HG03460 (cell line): ENCODE measurements at regions not wholly inside any gene's neighbourhood (a gene's known extent, or its start where the extent isn't known, plus 50 kb on each side); places are given as distances from the start of the nearest gene placed in this dataset.

Source experiments
- ATAC-seq: cut with Tn5 transposase; IDR thresholded peaks from one replicate; pipeline ENCODE4 v1.9.1; 2021; ENCODE audit not compliant: unreplicated experiment

GRCh38 chr3:81291586-81291985, 469.9 kb downstream of the GBE1 start:
- ATAC-seq, result no peak

DNA sequence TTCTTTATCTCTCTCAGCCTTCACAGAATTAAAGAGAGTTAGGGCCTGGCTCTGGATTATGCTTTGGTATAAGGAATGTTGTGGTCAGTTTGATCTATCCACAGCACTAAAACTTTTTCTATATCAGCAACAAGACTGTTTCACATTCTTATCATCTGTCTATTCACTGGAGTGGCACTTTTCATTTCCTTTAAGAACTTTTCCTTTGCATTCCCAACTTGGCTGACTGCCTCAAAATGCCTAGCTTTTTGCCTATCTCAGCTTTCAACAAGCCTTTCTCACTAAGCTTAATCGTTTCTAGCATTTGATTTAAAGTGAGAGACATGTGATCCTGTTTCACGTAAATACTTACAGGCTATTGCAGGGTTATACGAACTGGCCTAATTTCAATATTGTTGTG, 471.8 kb downstream of the GBE1 start:
- ATAC-seq, result no peak

DNA sequence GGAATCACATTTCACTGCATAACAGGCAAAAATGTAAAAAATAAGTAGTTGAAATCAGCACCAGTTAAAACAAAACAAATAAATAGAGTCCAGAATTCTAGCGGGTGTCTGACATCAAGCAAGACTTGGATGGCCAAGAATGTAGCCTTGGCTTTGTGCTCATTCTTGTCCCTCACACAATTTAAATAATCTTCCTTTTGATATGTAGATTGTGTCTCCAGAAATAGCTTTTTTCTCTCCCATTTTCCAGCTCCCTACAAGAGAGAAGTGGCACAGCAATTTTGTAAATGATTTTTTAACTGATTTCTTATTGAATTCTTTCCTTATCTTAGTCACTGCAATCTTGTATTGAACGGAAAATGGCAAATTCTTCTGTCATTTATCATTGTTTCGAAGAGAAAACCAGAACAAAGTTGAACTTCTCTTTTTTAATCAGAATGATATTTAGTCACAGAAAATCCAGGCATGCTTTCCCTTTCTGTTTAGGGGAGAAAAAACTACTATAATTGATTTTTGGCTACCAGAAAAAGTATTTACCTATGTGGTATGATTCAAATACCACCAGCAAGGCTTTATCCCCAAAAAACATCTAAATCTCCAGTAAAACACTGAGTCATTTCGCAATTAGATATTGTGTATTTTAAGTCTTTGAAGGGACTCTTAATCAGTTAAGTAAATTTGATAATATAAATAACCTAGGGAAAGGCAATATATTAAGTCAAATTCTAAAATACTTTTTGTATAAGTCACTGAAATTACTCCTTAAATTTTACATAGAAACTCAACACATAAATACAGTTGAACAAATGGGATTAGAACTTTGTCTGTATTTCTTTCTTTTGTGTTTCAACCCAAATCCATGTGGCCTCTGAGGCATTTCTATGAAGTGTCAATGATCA, 481.7 kb downstream of the GBE1 start:
- no peak for ATAC-seq

- ATAC-seq, result no peak
Observed at GRCh38 chr3:81277853-81278252, 483.6 kb downstream of the GBE1 start.

GRCh38 chr3:81274671-81275070, 486.8 kb downstream of the GBE1 start:
- no peak for ATAC-seq

DNA sequence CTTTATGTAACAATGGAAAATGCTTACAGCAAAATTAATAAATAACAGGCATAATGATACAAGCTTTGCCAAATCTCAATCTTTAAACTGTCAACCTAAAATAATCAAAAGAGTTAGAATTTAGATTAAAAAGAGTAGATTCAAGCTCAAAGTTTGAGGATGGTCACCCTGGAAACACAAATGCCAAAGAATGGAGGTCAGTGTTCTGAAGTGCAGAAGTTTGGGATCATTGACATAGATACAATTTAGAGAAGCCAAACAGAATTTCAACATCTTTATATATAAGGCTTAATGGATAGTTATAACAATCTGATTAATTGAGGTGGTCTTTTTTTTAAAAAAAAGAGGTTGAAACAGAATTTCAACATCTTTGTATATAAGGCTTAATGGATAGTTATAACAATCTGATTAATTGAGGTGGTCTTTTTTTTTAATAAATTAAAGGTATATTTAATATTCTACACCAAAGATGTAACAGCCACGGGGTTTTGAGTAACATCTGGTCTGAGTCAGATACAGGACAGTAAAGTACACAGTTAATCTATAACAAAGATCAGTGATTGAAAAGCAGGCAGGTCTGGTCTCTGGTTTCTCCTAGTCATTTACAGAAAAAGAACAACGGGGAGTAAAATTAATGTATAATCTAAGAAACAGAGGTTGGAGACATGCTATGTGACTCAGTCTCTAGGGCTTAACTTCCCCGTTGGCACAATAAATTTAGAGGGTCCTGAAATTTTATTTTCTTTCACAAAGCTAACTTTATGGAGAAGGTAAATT, 490.7 kb downstream of the GBE1 start:
- ATAC-seq, result peak; percentile 99

- ATAC-seq, result no peak
Observed at GRCh38 chr3:81268526-81268925, 492.9 kb downstream of the GBE1 start.

DNA sequence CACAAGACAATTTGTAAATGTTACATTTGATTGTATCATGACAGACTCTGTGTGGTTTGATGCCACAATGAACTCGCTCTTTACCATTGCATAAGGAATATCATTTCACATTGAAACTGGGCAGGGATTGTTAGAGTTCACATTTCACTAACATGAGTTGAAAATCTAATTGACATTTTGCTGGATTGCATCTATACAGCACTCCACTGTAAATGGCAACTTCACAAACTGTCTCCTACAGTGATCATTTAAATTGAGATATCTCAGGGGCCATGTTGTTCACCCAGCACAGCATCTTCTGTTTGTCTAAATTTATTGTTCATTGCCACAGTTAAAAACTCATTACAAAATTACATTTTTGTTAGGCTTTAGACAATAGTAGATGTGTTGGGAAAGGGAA, 499.4 kb downstream of the GBE1 start:
- no peak for ATAC-seq

GRCh38 chr3:81255463-81255862, 506.0 kb downstream of the GBE1 start:
- ATAC-seq, result no peak

DNA sequence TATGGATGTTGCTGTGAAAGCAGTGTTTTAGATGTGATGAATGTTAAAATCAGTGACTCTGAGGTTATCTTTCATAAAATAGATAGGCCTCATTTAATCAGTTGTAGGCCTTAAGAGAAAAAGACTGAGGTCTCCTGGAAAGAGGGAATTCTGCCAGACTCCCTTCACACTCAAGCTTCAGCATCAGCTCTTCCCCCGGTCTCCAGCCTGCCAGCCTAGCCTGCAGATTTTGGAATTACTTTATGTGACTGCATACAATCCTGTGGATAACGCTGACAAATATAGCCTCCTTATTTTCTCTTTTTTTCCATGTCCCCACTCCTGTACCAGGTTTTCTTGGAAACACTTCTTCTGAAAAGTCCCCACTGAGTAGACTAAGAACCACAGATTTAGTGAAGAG, 510.3 kb downstream of the GBE1 start:
- no peak for ATAC-seq

DNA sequence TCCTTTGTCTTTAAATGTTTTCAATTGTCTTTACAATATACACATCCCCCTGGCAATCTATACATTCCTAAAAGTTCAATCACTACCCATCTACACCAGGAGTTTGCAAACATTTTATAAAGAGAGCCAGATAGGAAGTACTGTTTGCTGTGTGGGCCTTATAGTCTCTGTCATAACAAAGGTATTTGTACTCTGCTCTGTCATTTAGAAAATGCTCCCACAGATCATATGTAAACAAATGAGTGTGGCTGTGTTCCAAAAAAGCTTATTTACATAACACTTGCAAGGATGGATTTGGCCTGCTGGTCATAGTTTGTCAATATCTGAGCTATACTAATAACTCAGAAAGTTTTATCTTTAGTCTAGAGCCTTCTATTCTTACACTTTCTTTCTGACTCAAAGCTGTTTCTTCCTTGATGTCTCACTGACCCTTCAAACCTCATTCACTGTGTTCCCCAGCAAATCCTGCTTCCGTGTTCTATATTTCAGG, 511.9 kb downstream of the GBE1 start:
- ATAC-seq, result peak; percentile 78

GRCh38 chr3:81245501-81245900, 515.9 kb downstream of the GBE1 start:
- ATAC-seq, result no peak

DNA sequence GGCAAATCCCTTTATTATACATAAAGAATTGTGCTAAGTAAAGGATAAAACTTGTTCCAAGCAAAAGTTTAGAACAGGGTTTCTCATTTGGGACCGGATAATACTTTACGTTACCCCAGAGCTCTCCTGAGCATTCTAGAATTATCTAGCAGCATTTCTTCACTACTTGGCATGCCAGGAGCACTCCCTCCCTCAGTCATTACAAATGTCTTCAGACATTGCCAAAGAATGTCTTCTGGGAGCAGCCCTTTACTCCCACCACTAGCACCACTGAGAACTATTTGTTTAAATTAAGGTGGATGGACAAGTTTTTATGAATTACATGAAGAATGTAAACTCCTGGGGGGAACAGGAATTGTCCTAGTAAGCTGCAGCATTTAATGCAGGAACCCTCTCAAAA, 516.4 kb downstream of the GBE1 start:
- no peak for ATAC-seq

DNA sequence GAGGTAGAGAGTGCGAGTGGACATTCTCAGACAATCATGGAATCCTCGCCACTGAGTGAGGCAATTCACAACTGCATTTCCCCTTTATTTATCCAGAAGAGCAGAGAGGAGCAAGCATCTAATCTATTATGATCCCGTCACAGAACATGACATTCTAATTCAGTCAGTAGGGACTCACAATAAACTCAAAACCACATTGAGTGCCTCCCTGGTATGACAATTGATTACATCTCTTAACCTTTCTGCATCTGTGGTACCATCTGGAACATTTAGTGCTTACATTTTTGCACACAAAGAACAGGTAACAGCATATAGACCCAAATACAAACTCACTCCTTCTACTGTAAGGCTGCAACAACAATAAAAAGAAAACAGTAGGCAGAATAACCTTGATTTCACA, 517.2 kb downstream of the GBE1 start:
- no peak for ATAC-seq

GRCh38 chr3:81242871-81243270, 518.6 kb downstream of the GBE1 start:
- peak; percentile 64 for ATAC-seq

DNA sequence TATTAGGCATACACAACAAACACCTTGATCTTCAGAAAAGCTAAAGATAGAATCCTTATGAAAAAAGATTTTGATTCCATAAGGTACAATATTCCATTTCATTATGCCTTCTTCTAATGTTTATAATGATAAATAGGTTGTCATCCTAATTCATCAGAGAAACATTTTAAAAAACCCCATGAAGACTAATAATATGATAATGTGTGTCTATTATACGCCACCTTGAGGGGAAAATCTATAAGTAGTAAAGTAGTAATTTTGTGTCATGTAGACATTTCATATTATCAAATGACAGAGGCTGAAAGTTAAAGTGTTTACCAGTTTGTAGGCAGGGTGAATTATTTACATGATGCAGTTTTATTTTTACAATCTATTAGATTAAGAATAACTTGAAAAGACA, 524.3 kb downstream of the GBE1 start:
- no peak for ATAC-seq

GRCh38 chr3:81218023-81218422, 543.4 kb downstream of the GBE1 start:
- no peak for ATAC-seq

DNA sequence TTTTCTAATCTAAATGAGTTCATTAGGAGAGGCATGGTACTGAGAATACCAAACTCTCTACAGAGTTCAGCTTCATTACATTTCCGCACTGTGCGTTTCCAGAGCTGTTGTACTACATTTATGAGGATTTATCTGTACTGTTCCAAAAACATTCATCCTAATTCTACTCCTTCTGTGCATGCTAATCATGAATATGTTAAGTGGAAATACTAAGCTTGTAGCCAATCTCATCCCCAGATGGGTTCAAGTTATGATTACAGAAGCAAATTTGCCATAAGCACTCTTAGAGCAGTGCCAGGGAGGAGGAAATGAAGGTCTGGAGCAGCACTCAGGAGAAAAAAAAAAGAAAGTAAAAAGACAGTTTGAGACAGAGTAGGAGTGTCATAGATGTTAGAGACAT, 544.3 kb downstream of the GBE1 start:
- ATAC-seq, result no peak

DNA sequence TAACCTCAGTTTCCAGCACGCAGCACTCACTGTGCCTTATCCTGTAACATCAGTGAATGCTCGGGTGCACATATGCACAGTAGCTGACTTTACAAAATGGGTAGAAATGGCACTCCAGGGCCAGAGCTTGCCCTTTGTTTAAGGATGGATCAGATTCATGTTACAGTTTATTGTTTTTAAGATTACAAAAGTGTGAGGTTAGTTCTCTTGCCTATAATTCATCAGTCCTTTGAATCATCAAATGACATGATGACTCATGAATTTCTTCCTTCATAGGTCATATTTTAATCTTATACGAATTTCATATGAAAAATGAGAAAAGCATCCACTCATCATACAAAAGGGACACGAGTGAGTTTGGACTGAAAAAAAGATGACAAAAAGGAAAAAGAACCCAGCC, 545.3 kb downstream of the GBE1 start:
- ATAC-seq, result no peak

GRCh38 chr3:81214631-81215030, 546.8 kb downstream of the GBE1 start:
- ATAC-seq, result no peak

DNA sequence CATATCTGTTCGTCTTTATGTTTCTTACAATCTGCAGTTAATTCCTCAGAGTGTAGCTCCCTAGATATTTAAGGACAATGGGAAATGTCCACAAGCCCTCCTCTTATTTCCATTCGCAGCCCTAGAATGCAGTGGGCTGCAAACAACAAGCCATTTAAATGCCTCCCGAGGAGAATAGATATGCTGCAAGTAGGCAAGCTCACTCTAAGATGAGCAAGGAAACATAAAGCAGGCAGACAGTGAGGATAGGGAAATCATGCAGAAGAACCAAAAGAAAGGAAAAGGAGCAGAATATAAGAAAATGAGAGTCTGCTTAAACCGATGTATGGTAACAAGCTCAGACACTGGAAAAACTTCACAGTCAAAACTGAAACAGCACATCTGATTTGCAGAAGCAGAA, 561.9 kb downstream of the GBE1 start:
- no peak for ATAC-seq

GRCh38 chr3:81198756-81199155, 562.7 kb downstream of the GBE1 start:
- ATAC-seq, result no peak
